ENCODE measurements at regions not wholly inside any gene's neighbourhood (a gene's known extent, or its start where the extent isn't known, plus 50 kb on each side); places are given as distances from the start of the nearest gene placed in this dataset.

DNA sequence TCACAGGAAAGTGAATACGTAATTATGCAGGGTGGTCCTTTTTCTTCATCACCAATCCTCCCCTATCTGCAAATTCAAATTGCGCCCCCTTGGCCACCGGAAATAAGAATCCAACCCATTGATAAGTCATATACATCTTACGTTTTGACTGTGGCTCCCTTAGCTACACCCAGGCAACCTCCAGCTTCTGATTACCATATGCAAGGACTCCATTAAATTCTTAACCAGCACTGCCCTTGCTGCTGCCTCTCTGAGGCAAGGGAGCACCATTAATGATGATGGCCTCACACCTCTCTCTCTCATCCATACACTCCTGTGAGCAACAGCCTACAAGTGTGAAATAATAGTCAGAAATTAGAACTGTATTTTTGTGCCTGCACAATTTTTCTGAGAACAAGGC, 106.0 kb upstream of the NOCT start:
- no peak overlapping the region for H3K27ac ChIP-seq (ENCODE audit: low read depth, low read length, severe bottlenecking)
- H3K4me1 ChIP-seq (ENCODE audit: control insufficient read depth, insufficient read depth, low read length, poor library complexity, severe bottlenecking), result peaks cover 26% of the 10 kb centered on the region
- no peak overlapping the region for H3K4me3 ChIP-seq (ENCODE audit: extremely low read depth, insufficient read depth, low read length, poor library complexity, severe bottlenecking)
- no peaks in the 10 kb centered on the region for H3K9me3 ChIP-seq (ENCODE audit: control insufficient read depth, low read length)
- H3K36me3 ChIP-seq (ENCODE audit: control insufficient read depth, insufficient read depth, low read length), result no peaks in the 10 kb centered on the region
- WGBS, 2 experiments (ENCODE audit: insufficient coverage in 2 of 2), result 71 to 81% methylated on average over 4 of the region's 4 CpGs

DNA sequence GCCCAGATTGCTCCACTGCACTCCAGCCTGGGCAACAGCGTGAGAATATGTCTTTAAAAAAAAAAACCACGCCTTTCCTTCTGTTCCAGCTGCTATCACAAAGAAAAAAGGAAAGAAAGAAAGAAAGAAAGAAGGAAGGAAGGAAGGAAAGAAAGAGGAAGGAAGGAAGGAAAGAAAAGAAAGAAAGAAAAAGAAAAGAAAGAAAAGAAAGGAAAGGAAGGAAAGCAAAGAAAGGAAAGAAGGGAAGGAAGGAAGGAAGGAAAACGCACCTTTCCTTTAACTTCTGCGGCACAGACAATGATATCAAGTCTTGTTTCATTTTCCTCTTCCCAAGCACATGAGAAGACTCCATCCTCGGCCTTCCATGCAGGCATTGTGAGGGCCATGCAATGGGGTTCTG, 107.4 kb upstream of the NOCT start:
- no peaks in the 10 kb centered on the region for H3K36me3 ChIP-seq (ENCODE audit: control insufficient read depth, insufficient read depth, low read length)
- no peaks in the 10 kb centered on the region for H3K9me3 ChIP-seq (ENCODE audit: control insufficient read depth, low read length)
- 75 to 100% methylated on average over 1 to 2 of the region's 5 CpGs for WGBS, 2 experiments (ENCODE audit: insufficient coverage in 2 of 2)
- H3K4me3 ChIP-seq (ENCODE audit: extremely low read depth, insufficient read depth, low read length, poor library complexity, severe bottlenecking), result no peak overlapping the region
- no peak overlapping the region for H3K27ac ChIP-seq (ENCODE audit: low read depth, low read length, severe bottlenecking)
- peaks cover 26% of the 10 kb centered on the region for H3K4me1 ChIP-seq (ENCODE audit: control insufficient read depth, insufficient read depth, low read length, poor library complexity, severe bottlenecking)

GRCh38 chr4:138907174-138907573, 108.4 kb upstream of the NOCT start:
- peaks cover 25% of the 10 kb centered on the region for H3K4me1 ChIP-seq (ENCODE audit: control insufficient read depth, insufficient read depth, low read length, poor library complexity, severe bottlenecking)
- WGBS, 2 experiments (ENCODE audit: insufficient coverage in 2 of 2), result 86 to 97% methylated on average over 3 to 4 of the region's 5 CpGs
- no peak overlapping the region for H3K4me3 ChIP-seq (ENCODE audit: extremely low read depth, insufficient read depth, low read length, poor library complexity, severe bottlenecking)
- no peak overlapping the region for H3K27ac ChIP-seq (ENCODE audit: low read depth, low read length, severe bottlenecking)
- H3K36me3 ChIP-seq (ENCODE audit: control insufficient read depth, insufficient read depth, low read length), result no peaks in the 10 kb centered on the region
- no peaks in the 10 kb centered on the region for H3K9me3 ChIP-seq (ENCODE audit: control insufficient read depth, low read length)

GRCh38 chr4:138904793-138905192, 110.8 kb upstream of the NOCT start:
- Histone ChIP-seq H3K4me1 (ENCODE audit: control insufficient read depth, insufficient read depth, low read length, poor library complexity, severe bottlenecking) (peaks cover 4% of the 10 kb centered on the region), H3K27ac (ENCODE audit: low read depth, low read length, severe bottlenecking) (no peak overlapping the region), H3K9me3 (ENCODE audit: control insufficient read depth, low read length) (no peaks in the 10 kb centered on the region), H3K36me3 (ENCODE audit: control insufficient read depth, insufficient read depth, low read length) (no peaks in the 10 kb centered on the region), H3K4me3 (ENCODE audit: extremely low read depth, insufficient read depth, low read length, poor library complexity, severe bottlenecking) (no peak overlapping the region)
- 95 to 100% methylated on average over 3 of the region's 4 CpGs for WGBS, 2 experiments (ENCODE audit: insufficient coverage in 2 of 2)

DNA sequence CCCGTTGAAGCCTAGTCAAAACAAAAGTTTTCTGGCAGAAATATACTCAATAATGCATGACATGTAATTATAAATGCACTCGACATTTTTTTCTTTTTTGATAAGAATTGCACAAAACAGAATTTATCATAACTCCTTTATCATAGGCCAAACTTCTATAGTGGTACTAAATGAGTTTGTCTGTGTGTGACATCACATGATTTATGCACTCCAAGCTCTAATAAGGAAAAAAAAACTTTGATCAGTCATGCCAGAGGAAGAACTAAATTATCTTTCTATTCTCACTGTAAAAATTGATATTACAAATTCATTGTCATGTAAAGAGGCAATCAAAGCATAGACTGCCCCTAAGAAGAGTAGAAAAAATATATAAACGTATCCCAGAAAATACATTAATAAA, 112.4 kb upstream of the NOCT start:
- peaks cover 6% of the 10 kb centered on the region for H3K4me1 ChIP-seq (ENCODE audit: control insufficient read depth, insufficient read depth, low read length, poor library complexity, severe bottlenecking)
- no peak overlapping the region for H3K4me3 ChIP-seq (ENCODE audit: extremely low read depth, insufficient read depth, low read length, poor library complexity, severe bottlenecking)
- no peaks in the 10 kb centered on the region for H3K9me3 ChIP-seq (ENCODE audit: control insufficient read depth, low read length)
- H3K36me3 ChIP-seq (ENCODE audit: control insufficient read depth, insufficient read depth, low read length), result no peaks in the 10 kb centered on the region
- no peak overlapping the region for H3K27ac ChIP-seq (ENCODE audit: low read depth, low read length, severe bottlenecking)
- no CpG with 5 or more reads among the region's 3 CpGs for WGBS, 2 experiments (ENCODE audit: insufficient coverage in 2 of 2)

DNA sequence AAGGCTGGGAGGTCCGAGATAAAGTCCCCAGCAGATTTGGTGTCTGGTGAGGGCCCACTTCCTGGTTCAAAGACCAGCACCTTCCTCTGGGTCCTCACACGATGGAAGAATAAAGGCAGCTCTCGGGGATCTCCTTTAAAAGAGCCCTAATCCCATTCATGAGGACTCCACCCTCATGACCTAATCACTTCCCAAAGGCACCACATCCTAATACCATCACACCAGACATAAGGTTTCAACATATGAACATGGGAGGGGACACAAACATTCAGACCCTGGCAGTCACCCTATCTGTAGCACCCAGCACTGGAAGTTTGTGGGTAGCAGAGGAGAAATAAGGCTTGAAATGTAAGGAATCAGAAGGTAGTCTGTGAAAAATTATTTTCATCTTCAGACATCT, 112.9 kb upstream of the NOCT start:
- Histone ChIP-seq H3K36me3 (ENCODE audit: control insufficient read depth, insufficient read depth, low read length) (no peaks in the 10 kb centered on the region), H3K27ac (ENCODE audit: low read depth, low read length, severe bottlenecking) (no peak overlapping the region), H3K4me3 (ENCODE audit: extremely low read depth, insufficient read depth, low read length, poor library complexity, severe bottlenecking) (no peak overlapping the region), H3K9me3 (ENCODE audit: control insufficient read depth, low read length) (no peaks in the 10 kb centered on the region), H3K4me1 (ENCODE audit: control insufficient read depth, insufficient read depth, low read length, poor library complexity, severe bottlenecking) (peaks cover 10% of the 10 kb centered on the region)
- 92% methylated on average over 2 of the region's 3 CpGs; no CpG with 5 or more reads in 1 of the 2 experiments for WGBS, 2 experiments (ENCODE audit: insufficient coverage in 2 of 2)

GRCh38 chr4:138901177-138901576, 114.4 kb upstream of the NOCT start:
- Histone ChIP-seq H3K36me3 (ENCODE audit: control insufficient read depth, insufficient read depth, low read length) (no peaks in the 10 kb centered on the region), H3K27ac (ENCODE audit: low read depth, low read length, severe bottlenecking) (no peak overlapping the region), H3K4me1 (ENCODE audit: control insufficient read depth, insufficient read depth, low read length, poor library complexity, severe bottlenecking) (peaks cover 12% of the 10 kb centered on the region), H3K9me3 (ENCODE audit: control insufficient read depth, low read length) (no peaks in the 10 kb centered on the region), H3K4me3 (ENCODE audit: extremely low read depth, insufficient read depth, low read length, poor library complexity, severe bottlenecking) (no peak overlapping the region)
- WGBS, 2 experiments (ENCODE audit: insufficient coverage in 2 of 2), result 93 to 98% methylated on average over 4 of the region's 4 CpGs

- peaks cover 12% of the 10 kb centered on the region for H3K4me1 ChIP-seq (ENCODE audit: control insufficient read depth, insufficient read depth, low read length, poor library complexity, severe bottlenecking)
- H3K4me3 ChIP-seq (ENCODE audit: extremely low read depth, insufficient read depth, low read length, poor library complexity, severe bottlenecking), result no peak overlapping the region
- no peaks in the 10 kb centered on the region for H3K36me3 ChIP-seq (ENCODE audit: control insufficient read depth, insufficient read depth, low read length)
- no peaks in the 10 kb centered on the region for H3K9me3 ChIP-seq (ENCODE audit: control insufficient read depth, low read length)
- WGBS, 2 experiments (ENCODE audit: insufficient coverage in 2 of 2), result 83 to 100% methylated on average over 1 to 2 of the region's 3 CpGs
- H3K27ac ChIP-seq (ENCODE audit: low read depth, low read length, severe bottlenecking), result no peak overlapping the region
Measured at GRCh38 chr4:138899999-138900398, 115.6 kb upstream of the NOCT start.

GRCh38 chr4:138898282-138898681, 117.3 kb upstream of the NOCT start:
- no peaks in the 10 kb centered on the region for H3K36me3 ChIP-seq (ENCODE audit: control insufficient read depth, insufficient read depth, low read length)
- WGBS, 2 experiments (ENCODE audit: insufficient coverage in 2 of 2), result 82 to 92% methylated on average over 2 of the region's 2 CpGs
- no peaks in the 10 kb centered on the region for H3K9me3 ChIP-seq (ENCODE audit: control insufficient read depth, low read length)
- H3K4me3 ChIP-seq (ENCODE audit: extremely low read depth, insufficient read depth, low read length, poor library complexity, severe bottlenecking), result no peak overlapping the region
- H3K4me1 ChIP-seq (ENCODE audit: control insufficient read depth, insufficient read depth, low read length, poor library complexity, severe bottlenecking), result peaks cover 12% of the 10 kb centered on the region
- peak overlapping the region; percentile 80 for H3K27ac ChIP-seq (ENCODE audit: low read depth, low read length, severe bottlenecking)

DNA sequence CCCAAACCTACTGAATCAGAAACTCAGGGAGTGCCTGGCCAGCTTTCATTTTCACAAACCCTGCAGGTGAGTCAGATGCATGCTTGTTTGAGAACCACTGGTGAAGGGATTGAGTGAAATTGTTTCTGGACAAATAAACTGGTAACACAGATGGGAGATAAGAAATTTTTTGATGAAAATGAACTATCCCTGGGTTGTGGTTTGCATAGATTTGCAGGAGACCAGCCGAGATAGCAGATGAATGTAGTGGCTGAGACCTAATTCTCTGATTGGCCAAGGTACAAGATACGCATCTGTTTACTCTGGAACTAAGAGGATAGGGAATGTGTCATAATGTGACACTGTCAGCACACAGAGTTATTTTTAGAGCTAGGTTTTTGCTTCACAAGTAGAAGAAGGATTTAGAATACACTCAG, 117.8 kb upstream of the NOCT start:
- 65 to 85% methylated on average over 2 of the region's 2 CpGs for WGBS, 2 experiments (ENCODE audit: insufficient coverage in 2 of 2)
- H3K36me3 ChIP-seq (ENCODE audit: control insufficient read depth, insufficient read depth, low read length), result no peaks in the 10 kb centered on the region
- H3K9me3 ChIP-seq (ENCODE audit: control insufficient read depth, low read length), result no peaks in the 10 kb centered on the region
- H3K4me1 ChIP-seq (ENCODE audit: control insufficient read depth, insufficient read depth, low read length, poor library complexity, severe bottlenecking), result peaks cover 12% of the 10 kb centered on the region
- no peak overlapping the region for H3K4me3 ChIP-seq (ENCODE audit: extremely low read depth, insufficient read depth, low read length, poor library complexity, severe bottlenecking)
- peak overlapping the region; percentile 80 for H3K27ac ChIP-seq (ENCODE audit: low read depth, low read length, severe bottlenecking)

DNA sequence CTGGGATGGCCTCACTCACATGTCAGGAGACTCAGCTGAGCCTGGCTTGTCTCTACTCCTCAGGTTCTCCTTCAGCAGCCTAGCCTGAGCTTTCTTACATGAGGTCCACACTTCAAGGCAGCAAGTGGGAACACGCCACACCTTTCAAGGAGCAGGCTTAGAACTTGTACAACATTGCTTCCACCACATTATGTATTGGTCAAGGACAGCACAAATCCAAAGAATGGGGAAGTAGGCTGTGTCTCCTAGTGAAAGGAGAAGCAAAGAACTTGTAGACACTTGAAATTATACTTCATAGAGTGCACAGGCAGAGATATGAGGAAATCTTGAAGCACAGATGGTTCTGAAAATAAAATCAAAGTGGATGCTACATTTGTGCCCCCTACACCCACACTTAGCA, 120.9 kb upstream of the NOCT start:
- Histone ChIP-seq H3K4me1 (ENCODE audit: control insufficient read depth, insufficient read depth, low read length, poor library complexity, severe bottlenecking) (peaks cover 9% of the 10 kb centered on the region), H3K9me3 (ENCODE audit: control insufficient read depth, low read length) (no peaks in the 10 kb centered on the region), H3K27ac (ENCODE audit: low read depth, low read length, severe bottlenecking) (no peak overlapping the region), H3K36me3 (ENCODE audit: control insufficient read depth, insufficient read depth, low read length) (no peaks in the 10 kb centered on the region), H3K4me3 (ENCODE audit: extremely low read depth, insufficient read depth, low read length, poor library complexity, severe bottlenecking) (no peak overlapping the region)
- WGBS, 2 experiments (ENCODE audit: insufficient coverage in 2 of 2), result no CpG with 5 or more reads among the region's 1 CpG

DNA sequence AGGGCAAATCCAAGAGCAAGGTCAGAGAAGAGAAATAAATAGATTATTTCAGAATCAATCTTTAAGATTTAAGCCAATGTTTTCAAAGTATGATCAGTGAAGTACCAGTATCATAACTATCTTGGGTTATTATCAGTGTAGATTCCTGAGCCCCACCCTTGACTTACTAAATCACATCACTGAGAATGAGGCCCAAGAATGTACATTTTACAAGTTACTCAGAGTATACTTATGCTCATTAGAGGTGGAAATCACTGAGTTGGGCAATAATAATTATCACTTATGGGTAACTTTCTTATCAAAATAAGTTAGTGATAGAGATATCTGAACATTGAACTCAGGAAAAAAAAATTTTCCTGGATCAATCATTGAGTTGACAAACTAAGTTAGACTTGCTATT, 121.6 kb upstream of the NOCT start:
- Histone ChIP-seq H3K4me1 (ENCODE audit: control insufficient read depth, insufficient read depth, low read length, poor library complexity, severe bottlenecking) (peaks cover 9% of the 10 kb centered on the region), H3K4me3 (ENCODE audit: extremely low read depth, insufficient read depth, low read length, poor library complexity, severe bottlenecking) (no peak overlapping the region), H3K36me3 (ENCODE audit: control insufficient read depth, insufficient read depth, low read length) (no peaks in the 10 kb centered on the region), H3K27ac (ENCODE audit: low read depth, low read length, severe bottlenecking) (no peak overlapping the region), H3K9me3 (ENCODE audit: control insufficient read depth, low read length) (no peaks in the 10 kb centered on the region)
